Fibroblast of skin of scalp (primary cell): ENCODE measurements at regions not wholly inside any gene's neighbourhood (a gene's known extent, or its start where the extent isn't known, plus 50 kb on each side); places are given as distances from the start of the nearest gene placed in this dataset.

Source experiments
- DNase-seq: peaks from one replicate; pipeline ENCODE4 v3.0.0-alpha.2; 2013

- no peak for DNase-seq
Measured at GRCh38 chr5:163622799-163623198, 117.4 kb downstream of the MAT2B start.

GRCh38 chr5:163623524-163623923 lies 118.1 kb downstream of the MAT2B start:
- DNase-seq: no peak

- DNase-seq: no peak
Measured at GRCh38 chr5:163623986-163624385, 118.6 kb downstream of the MAT2B start.

- DNase-seq: no peak
Measured at GRCh38 chr5:163624431-163624830, 119.0 kb downstream of the MAT2B start.

GRCh38 chr5:163626904-163627434 lies 121.5 kb downstream of the MAT2B start:
- DNase-seq: no peak

GRCh38 chr5:163631856-163632255 lies 126.4 kb downstream of the MAT2B start:
- no peak for DNase-seq

GRCh38 chr5:163633926-163634460 lies 128.6 kb downstream of the MAT2B start:
- no peak for DNase-seq

- no peak for DNase-seq
Measured at GRCh38 chr5:163635631-163636030, 130.2 kb downstream of the MAT2B start.

- no peak for DNase-seq
Measured at GRCh38 chr5:163642904-163643303, 137.5 kb downstream of the MAT2B start.

GRCh38 chr5:163645421-163646416 lies 140.3 kb downstream of the MAT2B start:
- DNase-seq: no peak

GRCh38 chr5:163649514-163649913 lies 144.1 kb downstream of the MAT2B start:
- DNase-seq: peak; percentile 2

- DNase-seq: no peak
Measured at GRCh38 chr5:163653526-163653925, 148.1 kb downstream of the MAT2B start.

- no peak for DNase-seq
Measured at GRCh38 chr5:163658702-163659567, 153.5 kb downstream of the MAT2B start.

- DNase-seq: no peak
Measured at GRCh38 chr5:163659568-163659902, 154.1 kb downstream of the MAT2B start.

GRCh38 chr5:163660486-163660885 lies 155.1 kb downstream of the MAT2B start:
- DNase-seq: no peak

GRCh38 chr5:163661360-163661759 lies 155.9 kb downstream of the MAT2B start:
- DNase-seq: no peak

- DNase-seq: no peak
Measured at GRCh38 chr5:163670036-163670435, 164.6 kb downstream of the MAT2B start.

- no peak for DNase-seq
Measured at GRCh38 chr5:163677092-163677491, 171.7 kb downstream of the MAT2B start.

GRCh38 chr5:163682234-163682633 lies 176.8 kb downstream of the MAT2B start:
- no peak for DNase-seq

GRCh38 chr5:163687414-163687813 lies 182.0 kb downstream of the MAT2B start:
- no peak for DNase-seq

- no peak for DNase-seq
Measured at GRCh38 chr5:163692091-163692490, 186.7 kb downstream of the MAT2B start.

GRCh38 chr5:163695830-163696578 lies 190.6 kb downstream of the MAT2B start:
- peak; percentile 78 for DNase-seq
